HG03196 (cell line): ENCODE measurements at regions not wholly inside any gene's neighbourhood (a gene's known extent, or its start where the extent isn't known, plus 50 kb on each side); places are given as distances from the start of the nearest gene placed in this dataset.

Experiments
- ATAC-seq: cut with Tn5 transposase; IDR thresholded peaks from one replicate; pipeline ENCODE4 v1.9.1; 2021; ENCODE audit not compliant: unreplicated experiment

DNA sequence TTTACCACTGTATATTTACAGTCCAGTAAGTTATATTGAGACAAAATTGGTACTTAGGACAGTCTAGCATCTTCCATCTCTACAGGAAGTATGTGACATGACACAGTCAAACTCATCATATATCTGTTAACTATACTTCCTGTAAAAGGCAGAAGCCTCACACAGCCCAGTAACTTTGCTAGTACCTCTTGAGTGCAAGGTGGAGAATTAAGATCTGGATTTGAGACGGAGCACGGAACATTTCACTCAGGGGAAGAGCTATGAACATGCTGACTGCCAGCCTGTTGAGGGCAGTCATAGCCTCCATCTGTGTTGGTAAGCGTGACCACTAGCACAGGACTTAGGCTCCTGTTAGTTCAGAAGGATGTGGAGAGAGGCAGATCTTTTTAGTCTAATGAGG is 333.7 kb upstream of the OR4E1 start:
- ATAC-seq, result no peak

DNA sequence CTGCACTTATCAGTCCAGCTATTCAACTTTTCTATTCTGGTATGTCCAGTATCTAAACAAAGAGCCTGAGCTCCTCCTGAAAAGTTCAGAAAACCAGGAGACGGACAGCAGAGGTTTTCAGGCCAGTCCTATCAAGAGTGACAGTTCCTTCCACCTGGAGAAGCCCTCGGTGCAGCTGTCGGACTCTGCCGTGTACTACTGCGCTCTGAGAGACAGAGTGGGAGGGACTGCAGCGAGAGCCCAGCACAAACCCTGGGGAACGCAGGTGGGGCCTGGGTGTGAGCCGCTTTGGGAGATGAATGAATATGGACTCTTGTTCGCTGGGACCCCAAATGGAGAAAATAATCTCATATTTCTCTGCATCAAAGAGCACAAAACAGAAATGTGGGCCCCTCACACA is 329.8 kb upstream of the OR4E1 start:
- ATAC-seq, result no peak

- no peak for ATAC-seq
Measured at GRCh38 chr14:22002860-22003284, 329.3 kb upstream of the OR4E1 start.

DNA sequence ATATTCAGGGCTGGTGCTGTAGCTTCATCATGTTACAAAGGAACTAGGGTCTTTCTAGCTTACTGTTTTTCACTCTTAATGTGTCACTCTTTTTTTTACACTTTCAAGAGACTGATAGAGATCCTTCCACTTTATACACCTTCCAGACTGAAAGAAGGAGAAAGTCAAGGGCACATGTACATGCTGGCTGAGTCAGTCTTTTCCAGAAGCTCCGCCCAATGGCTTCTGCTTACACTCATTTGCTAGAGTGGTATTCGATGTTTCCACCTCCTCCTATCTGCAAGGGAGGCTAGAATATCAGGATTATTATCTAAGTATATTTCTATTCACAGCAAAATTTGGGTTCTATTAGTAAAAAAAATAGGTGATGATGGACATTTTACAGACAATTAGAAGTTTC is 325.8 kb upstream of the OR4E1 start:
- ATAC-seq, result no peak

GRCh38 chr14:21997300-21997699 is 323.7 kb upstream of the OR4E1 start:
- no peak for ATAC-seq

GRCh38 chr14:21995332-21995731 is 321.7 kb upstream of the OR4E1 start:
- ATAC-seq, result no peak

GRCh38 chr14:21993837-21994236 is 320.2 kb upstream of the OR4E1 start:
- no peak for ATAC-seq

- ATAC-seq, result no peak
Measured at GRCh38 chr14:21993070-21993469, 319.5 kb upstream of the OR4E1 start.

GRCh38 chr14:21991130-21991529 is 317.5 kb upstream of the OR4E1 start:
- ATAC-seq, result no peak

DNA sequence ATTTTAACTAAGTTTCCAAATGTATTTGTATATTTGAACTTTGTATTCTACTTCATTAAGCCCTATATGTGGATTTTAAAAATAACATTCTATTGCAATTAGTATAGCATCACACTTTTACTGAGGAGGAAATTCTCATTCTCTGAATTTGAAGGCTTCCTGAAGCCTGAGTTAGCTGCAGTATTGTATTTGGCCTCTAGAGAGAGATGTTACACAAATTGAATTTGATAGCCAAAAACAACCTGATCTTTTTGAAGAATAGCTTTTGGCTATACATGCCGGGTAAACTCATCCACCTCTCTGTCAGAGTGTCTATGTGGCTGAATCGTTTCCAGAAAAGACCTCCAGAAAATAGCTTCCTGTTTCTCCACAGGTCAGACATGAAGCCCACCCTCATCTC is 316.5 kb upstream of the OR4E1 start:
- no peak for ATAC-seq

DNA sequence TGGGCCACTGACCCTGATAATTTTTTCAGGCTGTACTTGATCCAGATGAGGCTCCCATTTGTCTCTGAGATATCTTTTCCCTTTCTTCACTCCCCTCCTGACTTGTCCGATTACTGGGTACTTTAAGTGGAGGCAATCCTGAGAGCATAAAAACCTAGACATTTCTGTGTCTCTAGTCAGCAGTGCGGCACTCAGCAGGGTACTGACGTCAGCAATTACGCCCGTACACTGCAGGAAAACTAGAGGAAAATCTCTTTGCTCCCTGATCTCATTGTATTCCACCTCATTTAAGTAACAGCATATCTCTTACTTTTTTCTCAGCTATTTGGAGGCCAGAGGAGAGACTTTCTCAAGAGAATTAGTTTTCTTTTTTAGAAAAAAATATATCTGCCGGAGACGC is 315.5 kb upstream of the OR4E1 start:
- no peak for ATAC-seq

DNA sequence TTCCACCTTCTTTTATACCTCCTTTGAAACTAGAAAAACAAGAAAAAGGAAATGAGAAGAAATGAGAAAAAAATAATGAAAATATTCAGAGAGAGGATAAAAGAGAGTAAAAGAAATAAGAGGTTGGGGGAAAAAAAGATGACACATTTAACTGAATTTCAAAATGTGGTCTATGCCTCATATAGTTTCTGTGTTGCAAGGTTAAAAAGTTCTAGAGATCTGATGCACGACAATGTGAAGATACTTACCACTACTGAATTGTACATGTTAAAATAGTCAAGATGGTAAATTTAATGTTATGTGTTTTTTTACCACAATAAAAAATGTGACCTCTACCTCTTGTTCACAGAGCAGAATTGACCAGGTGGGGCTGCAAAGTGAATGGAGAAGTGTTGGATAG is 314.8 kb upstream of the OR4E1 start:
- no peak for ATAC-seq

- no peak for ATAC-seq
Measured at GRCh38 chr14:21987937-21988336, 314.3 kb upstream of the OR4E1 start.

- ATAC-seq, result no peak
Measured at GRCh38 chr14:21985081-21985480, 311.5 kb upstream of the OR4E1 start.

DNA sequence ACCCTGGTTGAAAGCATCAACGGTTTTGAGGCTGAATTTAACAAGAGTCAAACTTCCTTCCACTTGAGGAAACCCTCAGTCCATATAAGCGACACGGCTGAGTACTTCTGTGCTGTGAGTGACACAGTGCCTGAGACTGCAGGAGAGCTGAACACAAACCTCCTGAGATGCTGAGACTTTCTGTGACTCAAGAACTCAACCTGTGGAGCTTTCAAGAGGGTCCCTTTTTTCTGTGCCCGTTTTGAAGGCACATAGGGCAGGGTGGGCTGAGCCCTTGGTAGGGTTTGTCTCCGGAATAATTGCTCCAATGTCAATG is 305.3 kb upstream of the OR4E1 start:
- ATAC-seq, result no peak

DNA sequence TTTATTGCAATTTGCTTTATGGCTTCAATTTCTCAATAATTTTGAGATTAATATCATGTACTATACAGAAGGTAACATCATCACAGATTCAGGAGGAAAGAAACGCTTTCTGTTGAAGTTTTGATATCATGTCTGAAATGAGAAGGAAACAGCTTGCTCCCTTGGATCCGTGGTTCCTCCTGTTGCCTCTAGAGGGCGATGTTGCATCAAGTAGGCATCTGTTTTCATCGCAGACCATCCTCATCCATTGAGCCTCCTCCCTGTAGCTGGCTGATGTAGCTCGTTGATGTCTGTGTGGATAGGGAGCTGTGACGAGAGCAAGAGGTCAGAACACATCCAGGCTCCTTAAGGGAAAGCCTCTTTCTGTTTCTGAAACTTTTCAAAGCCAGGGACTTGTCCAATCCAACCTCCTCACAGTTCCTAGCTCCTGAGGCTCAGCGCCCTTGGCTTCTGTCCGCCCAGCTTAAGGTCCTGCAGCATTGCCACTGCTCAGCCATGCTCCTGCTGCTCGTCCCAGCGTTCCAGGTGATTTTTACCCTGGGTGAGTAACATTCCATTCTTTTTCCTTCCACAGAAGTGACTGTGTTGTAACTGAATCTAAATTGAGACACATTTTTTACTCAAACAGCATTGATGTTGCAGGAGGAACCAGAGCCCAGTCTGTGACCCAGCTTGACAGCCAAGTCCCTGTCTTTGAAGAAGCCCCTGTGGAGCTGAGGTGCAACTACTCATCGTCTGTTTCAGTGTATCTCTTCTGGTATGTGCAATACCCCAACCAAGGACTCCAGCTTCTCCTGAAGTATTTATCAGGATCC is 304.8 kb upstream of the OR4E1 start:
- no peak for ATAC-seq

DNA sequence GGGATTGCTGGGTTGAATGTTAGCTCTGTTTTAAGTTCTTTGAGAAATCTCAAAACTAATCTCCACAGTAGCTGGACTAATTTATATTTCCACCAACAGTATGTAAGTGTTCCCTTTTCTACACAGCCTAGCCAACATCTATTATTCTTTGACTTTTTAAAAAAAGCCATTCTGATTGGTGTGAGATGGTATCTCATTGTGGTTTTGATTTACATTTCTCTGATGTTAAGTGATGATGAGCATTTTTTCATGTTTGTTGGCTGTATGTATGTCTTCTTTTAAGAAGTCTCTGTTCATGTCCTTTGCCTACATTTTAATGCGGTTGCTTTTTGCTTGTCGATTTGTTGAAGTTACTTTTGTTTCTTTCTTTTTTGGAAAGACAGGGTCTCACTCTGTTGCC is 301.1 kb upstream of the OR4E1 start:
- no peak for ATAC-seq

GRCh38 chr14:21965042-21965441 is 291.4 kb upstream of the OR4E1 start:
- ATAC-seq, result no peak

DNA sequence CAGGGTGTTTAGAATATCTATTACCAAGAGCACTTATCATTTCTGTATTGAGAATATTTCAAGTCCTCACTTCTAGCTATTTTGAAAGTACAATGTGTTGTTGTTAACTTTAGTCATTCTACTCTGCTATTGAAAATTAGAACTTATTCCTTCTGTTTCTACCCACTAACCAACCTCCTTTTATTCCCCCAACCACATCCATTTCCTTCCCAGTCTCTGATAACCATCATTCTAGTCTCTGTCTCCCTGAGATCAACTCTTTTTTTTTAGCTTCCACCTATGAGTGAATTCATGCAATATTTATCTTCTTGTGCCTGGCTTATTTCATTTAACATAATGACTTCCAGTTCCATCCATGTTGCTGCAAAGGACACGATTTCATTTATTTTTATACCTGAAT is 290.6 kb upstream of the OR4E1 start:
- no peak for ATAC-seq

DNA sequence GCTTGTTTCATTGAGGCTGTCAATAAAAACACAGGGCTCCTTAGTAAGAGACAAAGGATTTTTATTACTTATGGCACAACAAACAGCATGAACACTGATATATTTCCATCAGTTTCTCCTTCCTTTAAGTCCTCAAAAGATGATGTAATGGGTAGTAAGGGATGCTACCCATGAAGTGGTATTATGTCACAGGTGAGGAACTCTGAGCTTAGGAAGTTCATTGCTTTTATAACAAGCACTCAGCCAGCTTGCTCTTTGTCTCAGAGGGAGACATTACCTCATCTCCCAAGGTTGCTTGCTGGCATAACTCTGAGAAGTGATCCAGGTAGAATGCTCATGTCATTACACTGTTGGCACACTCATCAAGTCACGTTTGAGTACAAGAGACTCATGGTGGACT is 287.0 kb upstream of the OR4E1 start:
- ATAC-seq, result no peak

DNA sequence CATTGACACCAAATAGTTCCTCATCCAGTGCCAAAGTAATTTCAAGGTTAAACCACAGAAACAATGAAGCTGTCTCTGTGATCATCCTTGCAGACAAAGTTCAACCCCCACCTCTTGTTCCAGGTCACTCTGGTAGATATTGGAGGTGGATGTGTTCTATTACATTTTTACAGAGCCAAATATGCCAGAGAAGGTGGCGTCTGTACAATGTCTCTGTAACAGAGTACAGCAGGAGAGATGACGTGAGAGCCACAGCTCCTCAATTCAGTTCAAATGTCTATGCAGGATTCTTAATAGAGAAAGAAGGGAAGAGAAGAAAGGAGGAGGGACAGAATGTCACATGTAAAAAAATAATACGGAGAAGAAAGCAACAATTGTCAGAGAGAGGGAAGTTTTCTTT is 268.3 kb upstream of the OR4E1 start:
- ATAC-seq, result no peak

- no peak for ATAC-seq
Measured at GRCh38 chr14:21940887-21941856, 267.6 kb upstream of the OR4E1 start.
